HG02588 (cell line): ENCODE measurements at regions not wholly inside any gene's neighbourhood (a gene's known extent, or its start where the extent isn't known, plus 50 kb on each side); places are given as distances from the start of the nearest gene placed in this dataset.

Source experiments
- ATAC-seq: cut with Tn5 transposase; IDR thresholded peaks from one replicate; pipeline ENCODE4 v1.9.1; 2021; ENCODE audit warnings: mild to moderate bottlenecking, moderate library complexity; ENCODE audit not compliant: unreplicated experiment

DNA sequence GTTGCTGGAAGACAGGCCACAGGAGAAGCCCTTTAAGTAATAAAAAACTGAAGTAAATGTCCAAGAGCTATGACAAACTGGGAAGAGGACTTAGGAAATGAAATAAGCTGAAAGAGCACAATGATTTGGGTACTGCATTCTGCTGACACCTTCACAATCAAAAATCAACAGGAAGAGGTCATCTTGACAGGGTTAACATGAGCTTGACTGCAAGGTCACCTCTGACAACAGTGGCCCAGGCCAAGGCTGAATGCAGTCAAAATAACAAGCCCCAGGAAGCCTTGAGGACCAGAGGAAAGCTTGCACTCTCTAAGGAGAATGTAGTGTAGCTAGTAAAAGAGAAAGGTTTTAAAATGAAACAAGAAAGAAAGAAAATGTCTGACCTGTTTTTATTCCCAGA lies 179.3 kb downstream of the SEC16B start:
- ATAC-seq, result no peak

DNA sequence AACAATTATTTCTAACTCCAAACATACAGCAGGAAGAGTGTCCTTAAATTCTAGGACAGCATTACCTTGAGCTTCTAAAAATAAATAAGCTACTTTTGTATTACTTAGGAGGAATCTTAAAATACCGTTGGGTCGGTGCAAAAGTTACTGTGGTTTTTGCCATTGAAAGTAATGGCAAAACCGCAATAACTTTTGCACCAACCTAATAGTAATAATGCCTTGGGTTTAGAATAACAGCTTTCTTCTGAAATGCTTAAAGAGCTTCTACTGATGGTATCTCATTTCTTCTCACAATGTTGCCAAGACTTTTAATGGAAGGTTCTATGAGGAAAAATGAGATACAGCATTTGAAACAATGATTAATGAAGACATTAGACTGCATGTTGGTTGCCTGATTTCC lies 179.9 kb downstream of the SEC16B start:
- no peak for ATAC-seq

DNA sequence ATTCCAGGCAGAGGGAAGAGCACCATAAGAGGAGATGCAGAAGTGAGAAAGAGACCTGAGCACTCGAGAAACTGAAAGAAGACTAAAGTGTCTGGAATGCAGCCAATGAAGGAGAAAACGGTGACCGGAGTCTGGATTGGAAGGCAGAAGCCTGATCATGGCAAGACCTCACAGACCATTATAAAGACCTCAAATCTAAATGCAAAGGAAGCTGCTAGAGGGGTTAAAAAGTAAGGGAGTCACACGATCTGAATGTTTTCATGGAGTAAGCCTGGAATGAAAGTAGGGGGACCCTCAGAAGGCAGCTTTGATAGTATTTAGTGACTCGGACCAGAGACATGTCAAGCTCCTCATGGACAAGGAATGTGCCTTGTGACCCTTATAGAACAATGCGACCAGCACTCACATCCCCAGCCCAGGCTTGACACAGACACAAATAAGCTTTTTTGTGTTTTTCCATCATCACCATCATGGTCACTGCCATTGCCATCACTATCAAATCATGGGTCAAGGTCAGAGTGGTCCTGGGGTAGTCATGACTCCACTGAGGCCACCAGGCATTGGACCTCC lies 183.6 kb downstream of the SEC16B start:
- ATAC-seq, result no peak

DNA sequence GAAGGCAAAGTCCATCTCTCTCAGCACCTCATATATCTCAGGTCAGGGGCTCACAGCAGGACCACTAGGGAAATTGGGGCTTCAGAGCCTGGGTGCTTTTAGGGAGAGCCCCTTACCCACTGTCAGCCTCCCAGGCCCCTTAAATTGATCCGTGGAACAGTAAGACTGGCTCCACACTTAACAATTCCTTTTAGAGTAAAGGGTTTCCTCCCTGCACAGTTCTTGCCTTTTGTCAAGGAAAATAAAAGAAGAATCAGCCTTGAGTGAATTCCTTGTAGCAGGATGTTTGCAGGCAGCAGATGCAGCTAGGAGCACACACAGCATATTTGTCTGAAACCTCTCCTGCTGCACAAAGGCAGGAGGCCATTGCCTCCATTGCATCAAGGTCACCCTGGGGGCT lies 184.9 kb downstream of the SEC16B start:
- ATAC-seq, result no peak

DNA sequence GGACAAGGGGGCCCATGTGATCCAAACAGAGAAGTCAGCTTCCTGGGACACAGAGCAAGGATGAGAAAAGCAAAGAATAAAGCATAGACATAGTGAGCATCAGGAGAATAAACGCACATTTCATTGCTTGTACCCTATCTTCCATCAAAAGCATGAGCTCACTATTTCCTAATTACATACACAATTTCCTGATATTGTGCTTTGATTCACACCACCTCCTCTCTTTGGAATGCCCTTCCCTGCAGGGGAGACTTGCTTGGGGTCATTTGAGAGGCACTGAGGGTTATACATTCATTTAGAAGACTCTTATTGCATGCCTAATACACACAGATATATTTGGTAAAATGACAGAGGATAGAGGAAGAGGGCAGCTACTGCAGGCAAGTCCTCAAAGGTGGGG lies 185.4 kb downstream of the SEC16B start:
- ATAC-seq, result no peak

DNA sequence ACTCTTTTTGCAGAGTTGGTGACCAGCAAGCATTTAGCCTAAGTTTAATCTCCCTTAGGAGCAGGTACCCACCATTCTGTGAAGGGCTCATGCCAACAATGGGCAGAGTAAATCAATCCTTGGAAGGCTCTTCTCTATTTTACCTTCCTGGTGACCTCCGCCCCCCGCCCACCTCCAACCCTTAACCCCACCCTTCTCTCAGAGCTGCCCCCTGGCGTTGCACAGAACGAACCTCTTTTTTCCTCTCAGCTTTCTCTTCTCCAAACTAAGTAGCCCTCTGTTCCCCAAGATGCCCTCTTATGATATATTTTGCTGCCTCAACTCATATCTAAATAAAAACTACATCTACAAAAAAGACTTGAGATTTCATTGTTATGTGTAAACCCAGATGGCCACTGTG lies 186.8 kb downstream of the SEC16B start:
- no peak for ATAC-seq

DNA sequence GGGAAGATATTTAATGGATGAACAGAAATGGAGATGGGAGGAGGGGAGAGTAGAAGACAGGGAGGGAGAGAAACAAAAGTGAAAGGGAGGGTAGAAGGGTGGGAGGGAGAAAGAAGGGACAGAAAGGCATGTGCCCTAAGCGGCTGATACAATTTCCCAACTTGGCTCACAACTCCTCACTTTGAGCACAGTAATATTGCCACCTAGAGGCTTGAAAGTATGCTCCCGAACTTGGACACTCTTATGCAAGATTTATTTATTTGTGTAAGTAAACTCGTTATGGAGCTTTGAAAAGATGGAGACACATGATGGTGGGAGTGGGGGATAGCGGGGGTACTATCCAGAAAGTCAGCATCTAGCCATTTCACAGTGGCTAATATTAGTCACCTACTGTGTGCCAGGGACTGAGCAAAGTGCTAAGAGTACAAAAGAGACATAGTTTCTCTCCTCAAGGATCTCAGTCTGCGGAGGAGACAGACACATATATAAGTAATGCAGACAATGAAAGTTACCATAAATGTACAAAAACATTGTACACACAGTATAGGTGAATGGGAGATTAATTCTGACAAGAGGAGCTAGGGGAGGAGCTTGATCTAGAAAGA lies 189.7 kb downstream of the SEC16B start:
- ATAC-seq, result no peak

DNA sequence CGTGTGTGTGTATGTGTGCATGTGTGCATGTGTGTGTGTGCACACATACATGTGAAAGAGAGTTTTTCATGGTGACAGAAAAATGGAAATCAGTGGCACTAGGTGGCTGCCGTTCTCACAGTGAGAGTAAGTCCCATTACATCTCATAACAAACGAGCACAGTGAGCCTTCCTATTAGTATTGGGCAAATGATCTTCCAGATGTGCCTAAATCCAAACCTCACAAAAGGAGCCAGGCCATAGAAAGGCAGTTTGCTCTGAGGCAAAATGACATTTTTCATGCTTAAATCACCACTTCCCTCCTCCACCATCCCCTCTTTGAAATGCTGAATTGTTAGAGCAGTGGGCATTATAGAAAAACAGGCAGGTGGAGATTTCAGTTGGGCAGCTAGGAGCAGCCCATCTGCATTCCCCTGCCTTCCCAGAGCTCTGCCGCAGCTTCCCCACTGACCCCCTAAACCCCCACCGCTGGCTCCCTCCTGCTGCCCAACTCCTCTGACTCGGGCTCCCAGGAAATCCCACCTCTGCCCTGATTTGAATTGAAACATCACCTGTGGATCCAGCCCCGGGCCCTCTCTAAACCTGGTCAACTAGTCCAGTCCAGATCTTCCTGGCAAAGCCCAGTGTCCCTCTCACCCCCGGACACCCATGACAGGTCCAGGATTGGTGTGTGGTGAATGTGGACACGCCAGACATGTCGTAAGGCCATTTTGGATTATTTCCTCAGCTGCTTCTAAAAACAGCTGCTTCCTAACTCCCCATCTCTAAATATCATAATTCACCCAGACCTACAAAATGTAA lies 190.5 kb downstream of the SEC16B start:
- ATAC-seq, result no peak

DNA sequence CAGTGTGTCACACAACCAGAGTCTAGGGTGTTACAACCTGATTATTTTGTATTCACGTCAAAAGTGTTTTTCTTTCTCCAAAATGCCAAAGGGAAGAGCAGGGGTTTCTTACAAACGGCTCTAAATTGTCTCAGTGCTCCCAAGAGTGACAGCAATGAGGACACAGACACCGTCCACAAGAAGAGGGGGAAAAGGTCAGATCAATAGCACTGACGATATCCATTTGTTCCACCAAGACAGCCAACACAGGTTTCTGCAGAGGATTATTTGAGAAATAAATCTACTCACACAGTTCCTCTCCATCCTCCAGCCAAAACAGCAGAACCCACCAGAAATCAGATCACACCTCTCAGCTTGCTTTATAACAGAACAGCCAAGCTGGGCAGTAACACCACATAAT lies 193.9 kb downstream of the SEC16B start:
- ATAC-seq, result no peak

DNA sequence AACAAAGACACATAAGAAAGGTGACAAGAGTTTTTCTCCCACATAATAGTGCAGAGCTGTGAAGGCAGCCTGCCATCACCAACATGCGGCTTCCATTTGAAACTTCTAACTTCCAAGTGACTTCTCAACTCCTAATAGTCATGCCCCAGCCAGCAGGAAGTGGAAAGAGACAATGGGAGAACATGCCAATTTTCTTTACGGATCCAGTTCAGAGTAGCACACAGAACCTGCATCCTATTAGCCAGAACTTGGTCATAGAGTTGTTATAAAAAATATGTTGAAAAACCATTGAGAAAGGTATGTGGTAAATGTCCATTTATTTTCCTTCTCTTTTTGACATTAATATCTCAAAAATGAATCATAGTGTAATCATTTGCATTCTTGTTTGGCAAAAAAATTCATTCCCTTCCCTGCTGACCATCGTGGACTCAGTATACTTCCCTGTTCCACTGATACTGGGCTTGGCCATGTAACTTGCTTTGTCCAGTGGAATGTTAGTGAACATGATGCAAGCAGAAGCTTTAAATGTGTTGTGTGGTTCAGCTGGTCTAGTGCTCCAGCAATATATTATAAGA lies 197.4 kb downstream of the SEC16B start:
- no peak for ATAC-seq

DNA sequence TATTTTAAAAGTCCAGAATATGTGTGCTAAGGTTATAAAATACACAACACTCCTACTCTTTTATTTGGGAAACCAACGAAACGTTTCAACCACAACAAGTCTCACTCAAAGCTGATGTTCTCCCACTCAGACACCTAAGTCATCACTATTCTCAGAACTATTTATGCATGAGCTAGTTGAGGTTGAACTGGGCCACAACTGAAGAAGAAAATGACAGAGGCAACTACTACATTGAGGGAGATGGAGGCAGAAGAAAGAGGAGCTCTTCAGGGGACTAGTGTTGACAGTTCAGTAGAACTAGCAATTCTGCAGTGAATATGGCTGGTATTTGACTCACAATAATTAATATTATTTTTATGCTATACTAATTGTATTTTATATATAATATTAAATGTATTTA lies 198.2 kb downstream of the SEC16B start:
- no peak for ATAC-seq

DNA sequence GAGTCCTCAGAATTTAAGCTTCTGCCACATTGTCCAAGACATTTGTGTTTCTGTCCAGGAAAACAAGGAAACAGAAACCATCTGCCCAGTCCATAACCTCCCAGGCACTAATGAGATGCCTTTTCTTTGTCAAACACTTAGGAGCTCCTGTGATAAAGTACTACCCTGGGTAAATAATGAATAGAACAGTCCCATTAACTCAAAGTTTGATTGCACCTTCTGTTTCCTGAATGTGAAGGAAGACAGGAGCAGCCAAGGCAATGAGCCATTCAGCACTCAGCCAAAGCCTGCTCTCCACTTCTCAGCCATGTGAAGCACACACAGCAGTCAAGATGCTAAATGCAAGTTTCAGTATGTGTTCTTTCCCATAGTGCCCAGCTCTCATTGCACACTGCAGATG lies 199.8 kb downstream of the SEC16B start:
- ATAC-seq, result no peak

DNA sequence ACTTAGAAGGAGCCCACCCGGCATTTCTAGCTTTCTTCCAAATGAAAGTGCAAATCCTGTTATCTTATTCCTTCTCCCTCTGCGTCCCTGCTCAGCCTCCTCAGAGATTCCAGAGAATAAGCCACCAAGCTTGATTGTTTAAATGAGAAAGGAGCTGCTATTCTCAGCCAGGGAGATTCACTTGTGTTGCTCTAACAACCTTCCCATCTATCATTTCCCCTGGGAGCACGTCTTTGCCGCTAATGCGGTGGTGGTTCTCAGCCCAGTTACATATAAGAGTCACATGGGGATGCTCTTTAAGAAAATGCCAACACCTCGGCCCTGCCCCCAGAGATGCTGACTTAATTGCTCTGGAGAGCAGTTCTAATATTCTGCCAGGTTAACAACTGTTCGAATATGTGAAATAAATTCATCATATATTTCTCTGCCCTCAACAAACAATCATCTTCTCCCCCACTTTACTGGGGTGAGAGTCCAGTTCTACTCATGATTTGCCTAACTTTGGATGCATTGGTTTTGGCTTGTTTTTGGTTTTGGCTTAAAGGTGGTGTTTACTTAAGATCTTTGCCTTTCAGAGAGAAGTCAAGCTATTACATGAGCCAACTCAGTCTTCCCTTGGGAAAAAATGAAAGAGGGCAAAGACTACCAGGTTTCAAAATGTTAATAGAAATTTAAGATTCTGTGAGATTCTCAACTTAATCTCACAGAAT lies 213.9 kb downstream of the SEC16B start:
- ATAC-seq, result no peak

DNA sequence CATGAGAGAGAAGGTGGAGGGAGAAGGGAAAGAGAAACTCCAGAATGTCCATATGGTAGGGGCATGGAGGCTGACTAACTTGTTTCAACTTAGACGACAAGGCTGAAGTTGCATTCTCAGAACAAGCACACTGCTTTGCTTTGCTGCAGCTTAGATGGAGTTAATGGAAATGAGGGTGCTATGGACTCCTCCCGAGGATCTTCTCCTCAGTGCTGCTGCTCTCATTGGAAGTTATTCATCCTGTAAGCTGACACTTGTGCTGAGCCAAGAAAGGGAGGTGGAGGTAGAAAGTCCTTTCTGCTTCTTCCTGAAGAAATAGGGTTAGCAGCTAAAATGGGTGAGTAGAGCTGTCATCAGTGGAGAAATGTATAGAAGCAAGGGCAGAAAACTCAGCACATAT lies 215.3 kb downstream of the SEC16B start:
- no peak for ATAC-seq

DNA sequence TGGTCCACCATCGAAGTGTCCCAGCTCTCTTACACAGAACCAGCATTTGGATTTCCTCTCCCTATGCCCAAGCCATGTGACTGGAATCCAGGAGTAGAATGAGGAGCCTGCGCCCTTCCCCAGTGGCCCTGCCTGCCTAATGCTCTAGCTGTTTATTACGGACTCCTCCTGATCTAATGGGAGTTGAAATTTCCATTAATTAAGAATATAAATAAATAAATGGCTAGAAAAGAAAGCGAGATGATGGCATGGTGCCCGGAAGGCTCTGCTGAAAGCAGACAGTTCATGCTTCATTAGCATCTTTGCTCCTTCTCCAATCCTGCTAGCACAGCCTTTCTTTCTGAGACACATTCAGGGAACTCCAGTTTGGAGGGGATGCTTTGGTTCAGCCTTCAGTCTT lies 216.2 kb downstream of the SEC16B start:
- no peak for ATAC-seq

DNA sequence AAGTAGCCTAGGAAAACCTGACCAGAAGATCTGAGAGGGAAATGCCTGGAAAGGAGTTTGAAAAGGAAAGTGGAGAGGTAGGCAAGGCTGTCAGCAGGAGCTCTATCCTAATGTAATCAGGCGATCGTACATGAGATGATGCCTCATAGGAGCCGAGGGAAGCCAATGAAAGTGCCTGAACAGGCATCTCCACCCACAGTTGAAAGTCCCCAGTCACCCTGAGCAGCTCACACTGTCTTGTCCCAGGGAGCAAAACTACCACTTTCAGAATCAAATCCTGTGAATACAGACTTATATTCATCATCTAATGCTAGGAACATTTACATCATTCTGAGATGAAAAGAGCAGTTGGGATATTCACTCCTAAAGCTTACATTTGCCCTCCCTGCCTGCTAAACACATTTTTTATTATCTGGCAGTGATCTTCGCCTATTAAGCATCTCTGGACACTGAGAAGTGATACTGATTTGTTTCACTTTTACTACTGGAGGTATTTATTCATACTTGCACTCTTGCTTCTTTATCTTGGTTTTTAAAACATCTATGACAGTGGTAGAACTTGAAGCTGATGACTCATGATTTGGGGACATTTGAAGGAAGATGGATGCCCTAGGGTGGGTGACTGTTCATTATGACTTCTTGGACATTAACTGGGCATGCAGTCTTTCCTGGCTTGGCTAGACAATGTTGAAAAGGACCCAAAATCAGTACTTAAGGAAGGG lies 221.6 kb downstream of the SEC16B start:
- ATAC-seq, result no peak

DNA sequence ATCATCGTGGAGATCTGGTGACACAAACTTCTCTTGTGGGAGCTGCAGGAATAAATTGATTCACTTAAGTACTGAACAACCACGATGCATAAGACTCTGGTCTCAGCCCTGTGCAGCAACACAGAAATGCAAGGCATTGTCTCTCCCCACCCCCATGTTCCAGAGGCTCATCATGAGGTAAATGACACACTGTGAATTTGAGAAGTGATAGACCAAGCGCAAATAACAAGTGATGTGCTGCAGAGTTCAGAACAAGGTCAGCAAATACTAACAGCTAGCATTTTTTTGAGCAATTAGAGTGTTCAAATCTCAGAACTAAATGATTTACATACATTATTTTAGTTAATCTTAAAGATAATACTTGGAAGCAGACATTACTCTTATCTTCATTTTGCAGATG lies 223.7 kb downstream of the SEC16B start:
- ATAC-seq, result no peak

DNA sequence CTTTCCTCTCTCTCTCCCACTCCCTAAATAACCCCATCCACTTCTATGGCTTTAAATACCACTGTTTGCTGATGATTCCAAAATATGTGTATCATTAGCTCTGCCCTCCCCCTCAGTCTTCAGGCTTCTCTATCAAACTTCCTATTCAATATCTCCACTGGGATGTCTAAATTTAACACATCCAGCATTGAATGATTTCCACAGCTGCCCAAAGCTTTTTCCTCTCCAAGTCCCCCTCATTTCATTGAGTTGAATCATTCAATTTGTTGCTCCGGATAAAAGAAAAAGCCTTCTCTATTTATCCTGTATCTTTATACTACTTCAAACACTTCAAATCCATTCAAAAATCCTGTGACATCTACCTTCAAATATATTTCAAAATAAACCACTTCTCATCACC lies 225.0 kb downstream of the SEC16B start:
- ATAC-seq, result no peak

DNA sequence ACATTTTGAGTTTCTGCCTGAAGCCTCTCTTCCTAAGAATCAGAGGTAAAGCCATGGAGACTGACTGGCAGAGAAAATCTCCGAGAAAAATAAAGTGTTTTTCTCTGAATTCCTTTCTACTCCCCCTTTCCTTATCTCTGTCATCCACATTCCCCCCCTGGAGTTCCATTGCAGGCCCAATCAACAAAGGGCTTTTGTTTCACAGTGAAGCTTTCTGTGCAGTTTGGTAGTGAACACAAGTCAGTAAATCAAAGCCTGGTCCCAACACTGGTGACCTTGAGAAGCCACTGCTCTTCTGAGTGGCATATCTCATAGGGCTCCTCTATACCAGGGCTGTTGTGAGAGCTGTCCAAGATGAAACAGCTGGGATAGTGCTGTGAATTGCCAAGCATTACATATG lies 228.4 kb downstream of the SEC16B start:
- no peak for ATAC-seq

DNA sequence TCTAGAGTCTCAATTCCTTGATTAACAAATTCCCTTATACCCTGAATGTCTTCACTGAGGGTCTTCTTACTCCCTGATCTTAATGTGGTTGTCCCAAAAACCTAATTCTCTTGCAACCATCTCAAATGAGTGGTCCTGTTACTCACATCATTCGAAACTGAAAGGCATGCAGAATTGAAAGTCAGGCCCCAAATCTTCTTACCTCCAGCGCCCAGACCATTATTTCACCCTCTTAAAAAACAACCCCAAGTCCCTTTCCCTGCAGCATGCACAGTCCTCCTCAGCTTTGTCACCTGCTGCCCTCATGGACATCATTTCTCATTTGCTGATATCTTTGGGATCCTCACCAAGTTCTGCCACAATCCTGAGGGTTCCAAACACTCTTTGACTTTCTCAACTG lies 230.1 kb downstream of the SEC16B start:
- ATAC-seq, result no peak

DNA sequence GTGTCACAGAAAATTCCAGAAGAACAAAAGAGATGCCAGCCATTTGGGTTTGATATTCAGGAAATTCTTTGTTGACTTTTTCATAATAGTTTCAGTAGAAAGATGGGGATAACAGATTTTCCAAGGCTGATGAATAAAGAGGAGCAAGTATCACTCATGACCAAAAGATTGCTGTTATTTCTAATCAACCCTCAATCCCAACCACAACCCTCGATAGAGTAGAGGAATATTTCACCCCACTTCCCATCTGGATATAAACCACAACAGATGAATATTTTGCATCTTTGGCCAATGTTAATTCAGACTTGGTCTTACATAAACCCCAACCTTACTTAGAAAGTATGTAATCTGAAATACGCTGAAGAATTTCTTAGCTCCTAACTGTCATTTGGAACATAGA lies 232.4 kb downstream of the SEC16B start:
- no peak for ATAC-seq
